Stimulated activated CD4-positive, alpha-beta T cell treated with anti-CD3 and anti-CD28 coated beads, Interleukin-15, amount 100 ng/mL, for 24 hours (primary cell): ENCODE measurements at regions not wholly inside any gene's neighbourhood (a gene's known extent, or its start where the extent isn't known, plus 50 kb on each side); places are given as distances from the start of the nearest gene placed in this dataset.
"Not testable (repeated sequence)": the region's sequence is repeated elsewhere in the genome, so short reads cannot be mapped to it uniquely, and the experiment has no call there.

ENCODE experiments used
- DNase-seq: peaks from one replicate; pipeline ENCODE4 v3.0.0-alpha.2; 2020

- no peak for DNase-seq
Measured at GRCh38 chr11:38700111-38700510, 2102.1 kb upstream of the RAG2 start.

GRCh38 chr11:38693306-38693705 lies 2095.3 kb upstream of the RAG2 start:
- no peak for DNase-seq

GRCh38 chr11:38690211-38690610 lies 2092.2 kb upstream of the RAG2 start:
- DNase-seq: not testable (repeated sequence)

- DNase-seq: no peak
Measured at GRCh38 chr11:38687008-38687407, 2089.0 kb upstream of the RAG2 start.

DNA sequence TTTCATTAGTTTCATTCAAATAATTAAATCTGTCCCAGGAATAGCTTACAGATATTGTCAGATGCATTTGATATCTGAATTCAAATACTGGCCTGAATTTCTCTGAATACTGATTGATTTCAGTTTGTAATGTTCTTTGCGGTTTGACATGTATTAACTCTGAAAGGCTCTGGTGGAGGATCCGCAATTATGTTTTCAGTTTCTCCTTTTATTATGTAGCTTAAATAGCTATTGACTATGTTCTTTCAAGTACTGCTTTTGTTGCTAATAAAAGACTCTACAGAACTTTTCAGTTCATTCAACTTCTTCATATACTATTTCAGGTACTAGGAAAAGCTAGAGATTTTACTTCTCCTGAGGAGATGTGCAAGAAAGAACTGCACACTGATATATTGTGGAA lies 2085.4 kb upstream of the RAG2 start:
- DNase-seq: no peak

GRCh38 chr11:38680746-38681145 lies 2082.7 kb upstream of the RAG2 start:
- no peak for DNase-seq

DNA sequence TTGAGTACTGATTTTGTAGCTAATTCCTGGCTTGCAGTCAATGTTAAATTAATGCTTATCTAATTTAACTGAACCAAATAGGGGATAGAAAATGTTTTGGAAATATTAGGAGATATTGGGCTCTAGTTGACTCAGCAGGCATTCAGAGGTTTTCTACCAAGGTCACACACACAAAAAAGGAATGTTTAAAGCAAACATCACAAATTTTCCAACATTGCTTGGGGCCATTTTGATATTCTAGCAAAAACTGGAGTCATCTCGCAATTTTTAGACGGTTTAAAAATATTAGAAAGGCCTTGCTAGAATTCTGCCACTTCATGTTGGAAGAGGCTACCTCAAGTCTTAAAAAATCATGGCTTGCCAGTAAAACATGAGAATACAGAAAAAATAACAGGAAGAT lies 2082.1 kb upstream of the RAG2 start:
- DNase-seq: no peak

- no peak for DNase-seq
Measured at GRCh38 chr11:38672445-38672844, 2074.4 kb upstream of the RAG2 start.

DNA sequence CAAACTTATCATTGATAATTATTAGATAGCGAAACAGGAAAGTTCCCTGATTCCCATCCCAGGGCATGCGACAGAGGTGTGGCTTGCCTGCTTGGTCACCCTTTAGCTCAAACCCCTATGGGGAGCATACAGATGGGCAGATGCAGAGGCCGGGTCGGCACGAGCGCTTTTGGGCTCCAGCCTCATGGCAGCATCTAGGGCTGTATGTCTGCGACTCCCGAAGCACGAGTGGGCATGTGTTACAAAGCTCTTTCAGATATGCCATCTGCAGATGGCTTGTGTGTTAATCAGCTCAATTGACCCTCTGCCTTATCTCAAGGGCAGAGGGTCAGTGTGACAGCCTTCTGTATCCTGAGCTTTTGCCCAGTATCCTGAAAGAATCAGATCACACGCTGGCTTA lies 2069.3 kb upstream of the RAG2 start:
- DNase-seq: no peak

- no peak for DNase-seq
Measured at GRCh38 chr11:38648604-38649003, 2050.6 kb upstream of the RAG2 start.

DNA sequence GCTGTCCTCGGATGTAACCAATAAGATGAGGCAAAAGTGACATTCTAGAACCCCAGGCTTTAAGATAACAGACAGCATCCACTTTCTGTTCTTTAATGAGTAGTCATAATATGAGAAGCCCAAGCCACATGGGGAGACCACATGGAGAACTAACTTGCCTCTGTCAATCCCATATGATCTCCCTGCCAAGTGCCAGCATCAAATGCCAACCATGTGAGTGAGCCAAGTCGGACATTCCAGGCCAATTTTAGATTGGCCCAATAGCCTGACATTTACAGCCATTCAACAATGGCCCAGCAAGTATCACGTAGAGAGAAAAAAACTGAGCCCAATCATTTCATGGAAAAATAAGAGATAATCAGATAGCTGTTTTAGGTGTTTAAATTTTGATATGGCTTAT lies 2048.3 kb upstream of the RAG2 start:
- no peak for DNase-seq

GRCh38 chr11:38640854-38641253 lies 2042.8 kb upstream of the RAG2 start:
- DNase-seq: no peak

GRCh38 chr11:38612701-38613100 lies 2014.7 kb upstream of the RAG2 start:
- no peak for DNase-seq

DNA sequence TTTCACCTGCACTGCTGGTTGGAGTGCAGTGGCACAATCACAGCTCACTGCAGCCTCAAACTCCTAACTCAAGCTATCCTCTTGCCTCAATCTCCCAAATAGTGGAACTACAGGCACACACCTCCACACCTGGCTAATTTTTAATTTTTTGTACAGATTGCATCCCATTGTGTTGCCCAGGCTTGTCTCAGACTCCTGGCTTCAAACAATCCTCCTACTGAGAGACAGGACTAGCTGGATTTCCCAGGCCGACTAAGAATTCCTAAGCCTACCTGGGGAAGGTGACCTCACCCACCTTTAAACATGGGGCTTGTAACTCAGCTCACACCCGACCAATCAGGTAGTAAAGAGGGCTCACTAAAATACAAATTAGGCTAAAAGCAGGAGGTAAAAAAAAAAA lies 2003.3 kb upstream of the RAG2 start:
- not testable (repeated sequence) for DNase-seq

- no peak for DNase-seq
Measured at GRCh38 chr11:38598418-38598817, 2000.4 kb upstream of the RAG2 start.

GRCh38 chr11:38595359-38596016 lies 1997.5 kb upstream of the RAG2 start:
- DNase-seq: not testable (repeated sequence)

GRCh38 chr11:38594895-38595294 lies 1996.9 kb upstream of the RAG2 start:
- DNase-seq: no peak

GRCh38 chr11:38593649-38594048 lies 1995.6 kb upstream of the RAG2 start:
- no peak for DNase-seq

GRCh38 chr11:38582756-38583155 lies 1984.7 kb upstream of the RAG2 start:
- DNase-seq: no peak

- DNase-seq: no peak
Measured at GRCh38 chr11:38582151-38582550, 1984.1 kb upstream of the RAG2 start.

GRCh38 chr11:38577769-38578168 lies 1979.7 kb upstream of the RAG2 start:
- no peak for DNase-seq

- no peak for DNase-seq
Measured at GRCh38 chr11:38562562-38562961, 1964.5 kb upstream of the RAG2 start.

- DNase-seq: no peak
Measured at GRCh38 chr11:38553148-38553547, 1955.1 kb upstream of the RAG2 start.

DNA sequence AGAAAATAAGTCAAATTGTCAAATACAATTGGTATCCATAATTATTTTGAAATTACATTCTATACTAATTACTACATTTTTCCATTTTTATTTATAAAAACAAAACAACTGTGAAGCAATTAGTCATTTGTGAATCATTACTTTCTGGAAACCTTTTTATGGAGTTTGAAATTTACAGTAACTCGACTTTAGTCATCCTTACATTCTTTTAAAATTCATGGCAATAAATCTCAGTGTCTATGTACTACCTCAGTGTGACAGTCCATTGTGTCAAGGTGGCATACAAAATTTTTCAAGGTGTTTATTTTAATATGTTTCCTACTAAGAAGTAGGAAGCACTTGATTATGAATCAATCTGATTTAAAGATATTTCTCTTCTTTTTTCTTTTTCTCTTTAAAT lies 1949.4 kb upstream of the RAG2 start:
- DNase-seq: no peak

DNA sequence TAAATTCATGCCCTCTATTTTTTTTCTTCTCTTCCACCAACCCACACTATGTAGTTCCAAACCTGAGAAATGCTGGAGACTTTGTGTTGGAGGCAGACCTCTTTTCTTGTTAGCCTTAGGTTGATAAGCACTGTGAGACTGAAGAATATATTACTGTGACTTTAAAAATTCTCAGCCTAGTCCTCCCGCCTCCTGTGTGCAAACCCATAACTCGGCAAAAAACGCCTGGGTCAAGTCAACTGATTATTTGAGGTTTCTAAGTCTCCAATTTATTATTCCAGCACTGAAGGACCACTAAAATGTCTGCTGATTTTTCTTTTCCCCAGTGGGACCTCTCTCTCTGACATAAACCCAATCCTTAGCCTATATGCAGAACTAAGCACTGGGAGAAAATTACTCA lies 1946.0 kb upstream of the RAG2 start:
- DNase-seq: no peak

- no peak for DNase-seq
Measured at GRCh38 chr11:38543311-38543710, 1945.3 kb upstream of the RAG2 start.
